SK-N-MC (cell line): ENCODE measurements at regions not wholly inside any gene's neighbourhood (a gene's known extent, or its start where the extent isn't known, plus 50 kb on each side); places are given as distances from the start of the nearest gene placed in this dataset.

Experiments used
- EZH2 ChIP-seq: fragments of 200-600 bp; sonication (generic); IDR thresholded peaks from one replicate; pipeline ENCODE4 v1.6.1; 2017; ENCODE audit warnings: antibody characterized with exemption
- POLR2AphosphoS5 ChIP-seq: IDR thresholded peaks from 2 replicates; pipeline ENCODE4 v1.6.1; 2012; ENCODE audit warnings: mild to moderate bottlenecking, low read depth, low read length, borderline replicate concordance

DNA sequence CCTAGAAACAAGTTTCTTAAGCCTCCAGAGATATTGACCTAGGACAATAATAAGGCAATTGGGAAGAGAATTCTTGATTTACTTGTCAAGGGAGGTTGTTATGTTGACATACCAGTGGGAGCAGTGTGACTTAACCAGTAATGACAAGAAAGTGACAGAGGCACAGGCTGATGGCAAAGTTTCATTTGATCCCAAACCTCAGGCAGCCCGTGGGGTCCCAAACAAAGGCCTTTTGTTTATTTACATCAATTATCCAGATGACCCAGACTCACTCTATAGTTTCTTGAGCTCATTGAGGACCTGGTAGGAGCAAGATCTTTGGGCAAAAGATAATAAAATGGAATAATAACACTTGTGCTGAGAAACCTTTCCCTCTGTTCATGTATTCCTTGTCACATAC is 336.8 kb downstream of the ARL6IP6 start:
- no peak for TF ChIP-seq POLR2AphosphoS5
- TF ChIP-seq EZH2: no peak
